Astrocyte (in vitro differentiated cells and primary cell): ENCODE measurements at regions not wholly inside any gene's neighbourhood (a gene's known extent, or its start where the extent isn't known, plus 50 kb on each side); places are given as distances from the start of the nearest gene placed in this dataset.

Experiments
- DNase-seq: peaks from one replicate; pipeline ENCODE4 v3.0.0-alpha.2; 2010; ENCODE audit warnings: low read depth
- FAIRE-seq: peaks from 2 replicates; lab custom pipeline; 2011; peaks lifted over from hg19 to GRCh38; lab: Jason Lieb, UNC
- H2AFZ ChIP-seq: 2 replicates; pipeline ENCODE4 v1.6.0; 2012; ENCODE audit warnings: low read depth, low read length, inconsistent platforms
- H3K27ac ChIP-seq: 2 replicates; pipeline ENCODE4 v1.5.1; 2011; ENCODE audit warnings: low read depth, low read length, inconsistent platforms
- H3K27me3 ChIP-seq: 2 replicates; pipeline ENCODE4 v1.6.0; 2011; ENCODE audit warnings: low read length, inconsistent platforms; ENCODE audit not compliant: insufficient read depth
- H3K36me3 ChIP-seq: 2 replicates; pipeline ENCODE4 v1.5.1; 2011; ENCODE audit warnings: low read length, inconsistent platforms; ENCODE audit not compliant: insufficient read depth
- H3K4me1 ChIP-seq: 2 replicates; pipeline ENCODE4 v1.5.1; 2011; ENCODE audit warnings: low read length, inconsistent platforms; ENCODE audit not compliant: insufficient read depth
- H3K4me2 ChIP-seq: 2 replicates; pipeline ENCODE4 v1.6.0; 2012; ENCODE audit warnings: low read length, inconsistent platforms
- H3K4me3 ChIP-seq: 2 replicates; pipeline ENCODE4 v1.5.1; 2011; ENCODE audit warnings: low read depth, mild to moderate bottlenecking, low read length, inconsistent platforms; ENCODE audit not compliant: insufficient read depth
- H3K79me2 ChIP-seq: 2 replicates; pipeline ENCODE4 v1.6.0; 2012; ENCODE audit warnings: mild to moderate bottlenecking, low read length, inconsistent platforms; ENCODE audit not compliant: insufficient read depth
- H3K9ac ChIP-seq: 2 replicates; pipeline ENCODE4 v1.6.0; 2012; ENCODE audit warnings: mild to moderate bottlenecking, low read length, inconsistent platforms
- H3K9me3 ChIP-seq: 2 replicates; pipeline ENCODE4 v1.5.1; 2012; ENCODE audit warnings: low read depth, mild to moderate bottlenecking, low read length, inconsistent platforms; ENCODE audit not compliant: insufficient read depth
- H4K20me1 ChIP-seq: 2 replicates; pipeline ENCODE4 v1.6.0; 2012; ENCODE audit warnings: low read length, inconsistent platforms; ENCODE audit not compliant: insufficient read depth
- H3K27ac Mint-ChIP-seq: one replicate; pipeline ENCODE4 v1.8.0; 2021; ENCODE audit warnings: mild to moderate bottlenecking, mixed read lengths; ENCODE audit not compliant: unreplicated experiment
- H3K27me3 Mint-ChIP-seq: one replicate; pipeline ENCODE4 v1.8.0; 2021; ENCODE audit warnings: low read depth, mixed read lengths; ENCODE audit not compliant: unreplicated experiment
- H3K36me3 Mint-ChIP-seq: one replicate; pipeline ENCODE4 v1.8.0; 2021; ENCODE audit warnings: low read depth, mixed read lengths; ENCODE audit not compliant: unreplicated experiment
- H3K4me1 Mint-ChIP-seq: one replicate; pipeline ENCODE4 v1.8.0; 2021; ENCODE audit warnings: low read depth, mixed read lengths; ENCODE audit not compliant: unreplicated experiment
- H3K4me3 Mint-ChIP-seq: one replicate; pipeline ENCODE4 v1.8.0; 2021; ENCODE audit warnings: mild to moderate bottlenecking, moderate library complexity, mixed read lengths; ENCODE audit not compliant: unreplicated experiment
- H3K9me3 Mint-ChIP-seq: one replicate; pipeline ENCODE4 v1.8.0; 2021; ENCODE audit warnings: mild to moderate bottlenecking, mixed read lengths; ENCODE audit not compliant: unreplicated experiment
- CTCF ChIP-seq: IDR thresholded peaks from 2 replicates; pipeline ENCODE4 v1.5.1; 2011; ENCODE audit warnings: low read depth, mild to moderate bottlenecking, inconsistent platforms, low read length, moderate library complexity; ENCODE audit not compliant: insufficient read depth
- EZH2 ChIP-seq: IDR thresholded peaks from 2 replicates; pipeline ENCODE4 v1.6.1; 2012; ENCODE audit warnings: mild to moderate bottlenecking, low read length, inconsistent platforms; ENCODE audit not compliant: insufficient read depth

- H3K27ac ChIP-seq, result no peak overlapping the region
- no peaks in the 10 kb centered on the region for H3K79me2 ChIP-seq
- Mint-ChIP-seq H3K4me3 (no peak overlapping the region), H3K27ac (no peak overlapping the region), H3K27me3 (peaks cover 75% of the 10 kb centered on the region), H3K4me1 (peaks cover 3% of the 10 kb centered on the region), H3K36me3 (peaks cover 2% of the 10 kb centered on the region), H3K9me3 (no peaks in the 10 kb centered on the region)
- H4K20me1 ChIP-seq, result no peaks in the 10 kb centered on the region
- peaks cover 26% of the 10 kb centered on the region for H3K27me3 ChIP-seq
- DNase-seq, result no peak
- H3K4me2 ChIP-seq, result no peak overlapping the region
- no peak overlapping the region for H3K9ac ChIP-seq
- no peaks in the 10 kb centered on the region for H3K36me3 ChIP-seq
- TF ChIP-seq EZH2, result no peak
- TF ChIP-seq CTCF, result no peak
- H3K4me3 ChIP-seq, result no peak overlapping the region
- H3K4me1 ChIP-seq, result no peaks in the 10 kb centered on the region
- no peak for FAIRE-seq
- H3K9me3 ChIP-seq, result no peaks in the 10 kb centered on the region
- H2AFZ ChIP-seq, result no peak overlapping the region
Measured at GRCh38 chr5:141745390-141745789, 63.4 kb upstream of the ARAP3 start.

- H3K36me3 ChIP-seq, result no peaks in the 10 kb centered on the region
- H2AFZ ChIP-seq, result no peak overlapping the region
- H4K20me1 ChIP-seq, result no peaks in the 10 kb centered on the region
- Mint-ChIP-seq H3K36me3 (peaks cover 2% of the 10 kb centered on the region), H3K4me3 (no peak overlapping the region), H3K27me3 (peaks cover 62% of the 10 kb centered on the region), H3K4me1 (peaks cover 3% of the 10 kb centered on the region), H3K9me3 (no peaks in the 10 kb centered on the region), H3K27ac (no peak overlapping the region)
- no peak overlapping the region for H3K4me3 ChIP-seq
- H3K79me2 ChIP-seq, result no peaks in the 10 kb centered on the region
- DNase-seq, result no peak
- no peaks in the 10 kb centered on the region for H3K9me3 ChIP-seq
- H3K9ac ChIP-seq, result no peak overlapping the region
- peaks cover 18% of the 10 kb centered on the region for H3K27me3 ChIP-seq
- TF ChIP-seq EZH2, result no peak
- TF ChIP-seq CTCF, result no peak
- FAIRE-seq, result no peak
- H3K4me1 ChIP-seq, result no peaks in the 10 kb centered on the region
- H3K27ac ChIP-seq, result no peak overlapping the region
- H3K4me2 ChIP-seq, result no peak overlapping the region
Measured at GRCh38 chr5:141743866-141744272, 61.8 kb upstream of the ARAP3 start.

- Mint-ChIP-seq H3K9me3 (no peaks in the 10 kb centered on the region), H3K4me1 (peaks cover 3% of the 10 kb centered on the region), H3K36me3 (peaks cover 2% of the 10 kb centered on the region), H3K27me3 (peaks cover 62% of the 10 kb centered on the region), H3K4me3 (no peak overlapping the region), H3K27ac (no peak overlapping the region)
- H2AFZ ChIP-seq, result no peak overlapping the region
- FAIRE-seq (no peak), DNase-seq (peak; percentile 18)
- H3K27me3 ChIP-seq, result peaks cover 13% of the 10 kb centered on the region
- no peaks in the 10 kb centered on the region for H3K79me2 ChIP-seq
- H3K27ac ChIP-seq, result no peak overlapping the region
- H3K9me3 ChIP-seq, result no peaks in the 10 kb centered on the region
- TF ChIP-seq CTCF (no peak), EZH2 (no peak)
- no peak overlapping the region for H3K4me3 ChIP-seq
- H3K36me3 ChIP-seq, result no peaks in the 10 kb centered on the region
- no peaks in the 10 kb centered on the region for H4K20me1 ChIP-seq
- no peaks in the 10 kb centered on the region for H3K4me1 ChIP-seq
- H3K9ac ChIP-seq, result no peak overlapping the region
- no peak overlapping the region for H3K4me2 ChIP-seq
Measured at GRCh38 chr5:141742866-141743851, 61.1 kb upstream of the ARAP3 start.
